ENCODE measurements at regions not wholly inside any gene's neighbourhood (a gene's known extent, or its start where the extent isn't known, plus 50 kb on each side); places are given as distances from the start of the nearest gene placed in this dataset.
A peak's percentile ranks its signal among the peaks of the same experiment; 100 is the strongest.

- TF ChIP-seq TBL1XR1 (IDR thresholded peaks at IDR 0.05; ENCODE audit: low read length in 2 of 2) (peak in 1 of 2 experiments; percentile 71; a peak in 2 of 4 replicates), HDAC1 (IDR thresholded peaks at IDR 0.05) (peak in 1 of 2 experiments; percentile 58; a peak in 2 of 4 replicates), ERF (CRISPR knock-in tag; IDR thresholded peaks at IDR 0.05) (no peak), IRF2 (CRISPR knock-in tag; IDR thresholded peaks at IDR 0.05) (no peak), CREB1 (IDR thresholded peaks at IDR 0.05) (peak; percentile 40; the same call in 1 of the 2 replicates), CREB1 (CRISPR knock-in tag; IDR thresholded peaks at IDR 0.05) (peak; percentile 48; the same call in 1 of the 2 replicates), NFE2 (IDR thresholded peaks at IDR 0.05; ENCODE audit: low read depth) (peak; percentile 97), CC2D1A (IDR thresholded peaks at IDR 0.05) (0 out of 2 replicates have a peak, but pooled peaks have one; percentile 34), MYNN (IDR thresholded peaks at IDR 0.05) (peak; percentile 46; the same call in 1 of the 2 replicates), MYNN (CRISPR knock-in tag; IDR thresholded peaks at IDR 0.05) (no peak), PYGO2 (tag; IDR thresholded peaks at IDR 0.05) (no peak), HNRNPH1 (optimal IDR thresholded peaks at IDR 0.05; ENCODE audit: low read depth, low read length) (no peak), BRCA1 (IDR thresholded peaks at IDR 0.05) (no peak), BRCA1 (CRISPR knock-in tag; IDR thresholded peaks at IDR 0.05) (no peak), POLR2A (conservative IDR thresholded peaks at IDR 0.05) (0 out of 2 replicates have a peak, but pooled peaks have one; percentile 17), U2AF1 (optimal IDR thresholded peaks at IDR 0.05; ENCODE audit: low read depth, low read length) (no peak), NCOA1 (IDR thresholded peaks at IDR 0.05; ENCODE audit: low read depth) (peak; percentile 63; the same call in 1 of the 2 replicates), ZNF318 (IDR thresholded peaks at IDR 0.05; ENCODE audit: borderline replicate concordance in 1 of 2, low read depth in 1 of 2) (peak in 1 of 2 experiments; percentile 98; a peak in 2 of 4 replicates), FOXM1 (IDR thresholded peaks at IDR 0.05; ENCODE audit: low read depth) (peak; percentile 53; the same call in 1 of the 2 replicates), FOXM1 (CRISPR knock-in tag; IDR thresholded peaks at IDR 0.05; ENCODE audit: low read depth) (no peak), TCF3 (CRISPR knock-in tag; IDR thresholded peaks at IDR 0.05) (peak; percentile 57), MAFF (IDR thresholded peaks at IDR 0.05; ENCODE audit: low read length) (peak; percentile 96), HDGF (IDR thresholded peaks at IDR 0.05) (no peak), FOS (IDR thresholded peaks at IDR 0.05; ENCODE audit: extremely low read depth, insufficient read length) (peak; percentile 73), PKNOX1 (IDR thresholded peaks at IDR 0.05) (peak; percentile 80)
Observed at GRCh38 chr18:60053747-60054304, 154.0 kb downstream of the PMAIP1 start (continued).

Data from K562 (cell line).